ENCODE measurements at regions not wholly inside any gene's neighbourhood (a gene's known extent, or its start where the extent isn't known, plus 50 kb on each side); places are given as distances from the start of the nearest gene placed in this dataset.

DNA sequence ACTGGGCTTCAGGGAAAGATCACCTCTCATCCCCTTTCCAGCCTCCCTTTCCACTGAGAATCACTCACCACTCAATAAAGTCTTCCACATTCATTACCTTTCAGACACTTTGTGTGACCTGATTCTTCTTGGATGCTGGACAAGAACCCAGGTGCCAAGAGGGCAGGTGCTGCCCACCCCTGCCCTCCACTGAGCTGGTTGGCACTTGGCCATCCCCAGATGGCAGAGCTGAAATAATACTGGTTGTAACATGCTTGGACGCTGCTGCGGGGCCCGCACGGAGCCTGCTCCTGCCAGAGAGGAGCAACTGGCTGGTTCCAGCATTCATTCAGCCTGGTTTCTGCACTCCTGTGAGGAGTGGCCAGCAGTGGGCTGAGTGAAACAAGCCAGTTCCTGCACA, 386.7 kb upstream of the CCDC196 start:
- DNase-seq (ENCODE audit: low read depth): no peak
- H3K4me1 ChIP-seq (ENCODE audit: control insufficient read depth, insufficient read depth, low read length): peaks cover 8% of the 10 kb centered on the region
- H3K9me3 ChIP-seq (ENCODE audit: control insufficient read depth, low read length): no peaks in the 10 kb centered on the region
- H3K36me3 ChIP-seq (ENCODE audit: control insufficient read depth, insufficient read depth, low read length, severe bottlenecking): no peaks in the 10 kb centered on the region
- H3K27me3 ChIP-seq (replicated peaks; ENCODE audit: control insufficient read depth, insufficient read depth, low read length): no peaks in the 10 kb centered on the region
- H3K9ac ChIP-seq (ENCODE audit: low read length): no peak overlapping the region
- no peak overlapping the region for H3K4me3 ChIP-seq (ENCODE audit: low read length)

DNA sequence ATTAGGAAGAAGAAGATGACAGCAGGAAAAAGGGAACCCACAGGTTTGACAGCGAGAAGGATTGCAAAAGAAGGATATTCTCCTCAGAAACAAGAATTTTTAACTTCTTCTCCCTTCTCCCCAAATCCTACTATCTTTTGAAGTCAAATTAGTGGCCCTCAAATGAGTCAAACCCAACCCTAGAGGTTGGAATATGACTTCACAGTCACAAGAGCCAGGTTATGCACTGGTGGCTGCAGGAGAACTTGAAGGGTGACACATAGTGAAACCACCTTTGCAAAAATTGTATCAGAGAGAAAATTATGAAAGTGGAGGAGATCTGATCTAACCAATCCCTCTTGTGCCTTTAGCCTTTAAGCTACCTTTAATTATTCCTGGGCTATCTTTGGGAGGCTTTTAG, 386.2 kb upstream of the CCDC196 start:
- no peak overlapping the region for H3K9ac ChIP-seq (ENCODE audit: low read length)

GRCh38 chr14:66101662-66102061, 384.5 kb upstream of the CCDC196 start:
- Histone ChIP-seq H3K9ac (ENCODE audit: low read length) (no peak overlapping the region), H3K36me3 (ENCODE audit: control insufficient read depth, insufficient read depth, low read length, severe bottlenecking) (no peaks in the 10 kb centered on the region), H3K4me1 (ENCODE audit: control insufficient read depth, insufficient read depth, low read length) (peaks cover 8% of the 10 kb centered on the region), H3K4me3 (ENCODE audit: low read length) (no peak overlapping the region), H3K27me3 (replicated peaks; ENCODE audit: control insufficient read depth, insufficient read depth, low read length) (no peaks in the 10 kb centered on the region), H3K9me3 (ENCODE audit: control insufficient read depth, low read length) (no peaks in the 10 kb centered on the region)
- no peak for DNase-seq (ENCODE audit: low read depth)

More for the DNA sequence above, 386.2 kb upstream of the CCDC196 start:
- Histone ChIP-seq H3K4me1 (ENCODE audit: control insufficient read depth, insufficient read depth, low read length) (peaks cover 8% of the 10 kb centered on the region), H3K9me3 (ENCODE audit: control insufficient read depth, low read length) (no peaks in the 10 kb centered on the region), H3K4me3 (ENCODE audit: low read length) (no peak overlapping the region), H3K27me3 (replicated peaks; ENCODE audit: control insufficient read depth, insufficient read depth, low read length) (no peaks in the 10 kb centered on the region), H3K36me3 (ENCODE audit: control insufficient read depth, insufficient read depth, low read length, severe bottlenecking) (no peaks in the 10 kb centered on the region)
- no peak for DNase-seq (ENCODE audit: low read depth)

- Histone ChIP-seq H3K27me3 (replicated peaks; ENCODE audit: control insufficient read depth, insufficient read depth, low read length) (no peaks in the 10 kb centered on the region), H3K4me1 (ENCODE audit: control insufficient read depth, insufficient read depth, low read length) (peaks cover 8% of the 10 kb centered on the region), H3K4me3 (ENCODE audit: low read length) (no peak overlapping the region), H3K36me3 (ENCODE audit: control insufficient read depth, insufficient read depth, low read length, severe bottlenecking) (no peaks in the 10 kb centered on the region), H3K9me3 (ENCODE audit: control insufficient read depth, low read length) (no peaks in the 10 kb centered on the region), H3K9ac (ENCODE audit: low read length) (no peak overlapping the region)
- no peak for DNase-seq (ENCODE audit: low read depth)
These were observed 381.7 kb upstream of the CCDC196 start for GRCh38 chr14:66104486-66104885.

- no peaks in the 10 kb centered on the region for H3K36me3 ChIP-seq (ENCODE audit: control insufficient read depth, insufficient read depth, low read length, severe bottlenecking)
- no peak overlapping the region for H3K9ac ChIP-seq (ENCODE audit: low read length)
- no peaks in the 10 kb centered on the region for H3K9me3 ChIP-seq (ENCODE audit: control insufficient read depth, low read length)
- no peaks in the 10 kb centered on the region for H3K27me3 ChIP-seq (replicated peaks; ENCODE audit: control insufficient read depth, insufficient read depth, low read length)
- peak; percentile 48 for DNase-seq (ENCODE audit: low read depth)
- H3K4me1 ChIP-seq (ENCODE audit: control insufficient read depth, insufficient read depth, low read length): peaks cover 8% of the 10 kb centered on the region
- no peak overlapping the region for H3K4me3 ChIP-seq (ENCODE audit: low read length)
These were observed 380.4 kb upstream of the CCDC196 start for GRCh38 chr14:66105815-66106214.

DNA sequence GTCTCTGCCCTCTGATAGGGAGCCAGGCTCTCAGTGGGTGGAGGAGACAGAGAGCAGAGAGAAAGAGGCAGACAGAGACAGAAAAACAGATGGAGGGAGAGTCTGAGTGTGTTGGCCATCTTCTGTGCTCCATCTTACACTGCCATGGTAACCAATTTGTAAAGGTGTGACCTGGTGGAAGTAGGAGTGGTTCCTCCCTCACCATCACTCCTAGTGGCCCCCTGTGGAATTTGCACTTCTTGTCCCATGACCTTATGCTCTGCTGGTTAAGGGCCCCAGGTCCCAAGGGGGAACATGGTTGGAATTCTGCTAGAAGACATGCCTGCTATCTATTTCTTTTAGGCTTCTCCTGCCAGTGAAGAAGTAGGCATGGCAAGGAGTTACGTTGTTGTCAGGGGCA, 376.7 kb upstream of the CCDC196 start:
- Histone ChIP-seq H3K4me3 (ENCODE audit: low read length) (no peak overlapping the region), H3K36me3 (ENCODE audit: control insufficient read depth, insufficient read depth, low read length, severe bottlenecking) (no peaks in the 10 kb centered on the region)

GRCh38 chr14:66111891-66112290, 374.3 kb upstream of the CCDC196 start:
- Histone ChIP-seq H3K9ac (ENCODE audit: low read length) (no peak overlapping the region), H3K27me3 (replicated peaks; ENCODE audit: control insufficient read depth, insufficient read depth, low read length) (no peaks in the 10 kb centered on the region), H3K9me3 (ENCODE audit: control insufficient read depth, low read length) (no peaks in the 10 kb centered on the region), H3K36me3 (ENCODE audit: control insufficient read depth, insufficient read depth, low read length, severe bottlenecking) (no peaks in the 10 kb centered on the region), H3K4me3 (ENCODE audit: low read length) (no peak overlapping the region), H3K4me1 (ENCODE audit: control insufficient read depth, insufficient read depth, low read length) (peaks cover 5% of the 10 kb centered on the region)
- no peak for DNase-seq (ENCODE audit: low read depth)

More for the DNA sequence above, 376.7 kb upstream of the CCDC196 start:
- Histone ChIP-seq H3K27me3 (replicated peaks; ENCODE audit: control insufficient read depth, insufficient read depth, low read length) (no peaks in the 10 kb centered on the region), H3K9ac (ENCODE audit: low read length) (no peak overlapping the region), H3K4me1 (ENCODE audit: control insufficient read depth, insufficient read depth, low read length) (no peaks in the 10 kb centered on the region), H3K9me3 (ENCODE audit: control insufficient read depth, low read length) (no peaks in the 10 kb centered on the region)
- no peak for DNase-seq (ENCODE audit: low read depth)

DNA sequence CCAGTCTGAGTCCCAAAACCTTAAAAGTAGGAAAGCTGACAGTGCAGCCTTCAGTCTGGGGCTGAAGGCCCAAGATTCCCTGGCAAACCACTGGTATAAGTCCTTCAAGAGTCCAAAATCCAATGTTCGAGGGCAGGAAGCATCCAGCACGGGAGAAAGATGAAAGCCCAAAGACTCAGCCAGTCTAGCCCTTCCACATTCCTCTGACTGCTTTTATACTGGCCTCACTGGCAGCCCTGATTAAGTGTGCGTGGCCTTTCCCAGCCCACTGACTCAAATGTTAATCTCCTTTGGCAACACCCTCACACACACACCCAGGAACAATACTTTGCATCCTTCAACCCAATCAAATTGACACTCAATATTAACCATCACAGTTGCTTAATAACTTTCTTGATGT, 372.1 kb upstream of the CCDC196 start:
- H3K9ac ChIP-seq (ENCODE audit: low read length): no peak overlapping the region
- no peaks in the 10 kb centered on the region for H3K9me3 ChIP-seq (ENCODE audit: control insufficient read depth, low read length)
- H3K4me1 ChIP-seq (ENCODE audit: control insufficient read depth, insufficient read depth, low read length): peaks cover 8% of the 10 kb centered on the region
- H3K36me3 ChIP-seq (ENCODE audit: control insufficient read depth, insufficient read depth, low read length, severe bottlenecking): no peaks in the 10 kb centered on the region
- H3K27me3 ChIP-seq (replicated peaks; ENCODE audit: control insufficient read depth, insufficient read depth, low read length): no peaks in the 10 kb centered on the region
- H3K4me3 ChIP-seq (ENCODE audit: low read length): no peak overlapping the region
- no peak for DNase-seq (ENCODE audit: low read depth)

GRCh38 chr14:66115740-66116502, 370.2 kb upstream of the CCDC196 start:
- no peaks in the 10 kb centered on the region for H3K27me3 ChIP-seq (replicated peaks; ENCODE audit: control insufficient read depth, insufficient read depth, low read length)
- H3K9ac ChIP-seq (ENCODE audit: low read length): no peak overlapping the region
- H3K4me1 ChIP-seq (ENCODE audit: control insufficient read depth, insufficient read depth, low read length): peaks cover 8% of the 10 kb centered on the region
- DNase-seq (ENCODE audit: low read depth): no peak
- no peaks in the 10 kb centered on the region for H3K9me3 ChIP-seq (ENCODE audit: control insufficient read depth, low read length)
- H3K4me3 ChIP-seq (ENCODE audit: low read length): no peak overlapping the region
- H3K36me3 ChIP-seq (ENCODE audit: control insufficient read depth, insufficient read depth, low read length, severe bottlenecking): no peaks in the 10 kb centered on the region

DNA sequence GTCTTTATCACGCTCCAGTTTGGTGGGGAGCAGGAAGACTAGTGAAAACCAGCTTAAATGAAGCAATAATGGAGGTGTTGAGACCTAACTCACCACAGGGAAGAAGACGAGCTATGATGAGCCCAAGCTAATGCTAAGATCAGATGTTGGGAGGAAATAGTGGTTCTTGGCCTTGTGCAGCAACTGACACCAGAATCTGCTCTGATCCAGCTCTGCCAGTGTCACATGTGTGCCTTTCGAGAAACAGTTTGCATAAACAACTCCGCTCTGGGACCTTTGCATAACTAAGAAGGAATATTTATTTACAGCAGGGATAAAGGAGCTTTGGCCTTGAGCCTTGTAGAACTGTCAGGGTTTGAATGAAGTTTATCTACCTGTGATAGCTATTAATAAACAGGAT, 369.4 kb upstream of the CCDC196 start:
- Histone ChIP-seq H3K36me3 (ENCODE audit: control insufficient read depth, insufficient read depth, low read length, severe bottlenecking) (no peaks in the 10 kb centered on the region), H3K9me3 (ENCODE audit: control insufficient read depth, low read length) (no peaks in the 10 kb centered on the region), H3K27me3 (replicated peaks; ENCODE audit: control insufficient read depth, insufficient read depth, low read length) (no peaks in the 10 kb centered on the region), H3K4me1 (ENCODE audit: control insufficient read depth, insufficient read depth, low read length) (peaks cover 8% of the 10 kb centered on the region), H3K9ac (ENCODE audit: low read length) (no peak overlapping the region), H3K4me3 (ENCODE audit: low read length) (no peak overlapping the region)
- no peak for DNase-seq (ENCODE audit: low read depth)

DNA sequence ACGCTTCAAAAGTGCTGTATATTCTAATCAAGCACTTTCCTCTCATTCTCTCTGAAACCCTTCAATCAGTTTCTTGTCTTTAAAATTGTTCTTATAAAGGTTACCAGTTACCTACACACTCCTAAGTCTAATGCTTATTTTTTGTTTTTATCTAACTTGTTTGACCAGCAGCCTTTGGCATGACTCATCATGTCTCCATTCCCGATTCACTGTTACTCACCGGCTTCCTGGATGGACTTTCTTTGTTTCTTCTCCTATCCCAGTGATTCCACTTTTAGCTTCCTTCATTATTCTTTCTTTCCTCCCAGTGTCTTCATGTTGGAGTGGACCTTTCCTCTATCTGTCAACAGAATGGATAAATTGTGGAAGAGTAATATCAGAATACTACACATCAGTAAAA, 368.6 kb upstream of the CCDC196 start:
- H3K36me3 ChIP-seq (ENCODE audit: control insufficient read depth, insufficient read depth, low read length, severe bottlenecking): no peaks in the 10 kb centered on the region
- H3K9ac ChIP-seq (ENCODE audit: low read length): no peak overlapping the region
- no peaks in the 10 kb centered on the region for H3K27me3 ChIP-seq (replicated peaks; ENCODE audit: control insufficient read depth, insufficient read depth, low read length)
- peak; percentile 52 for DNase-seq (ENCODE audit: low read depth)
- peaks cover 8% of the 10 kb centered on the region for H3K4me1 ChIP-seq (ENCODE audit: control insufficient read depth, insufficient read depth, low read length)
- no peak overlapping the region for H3K4me3 ChIP-seq (ENCODE audit: low read length)
- H3K9me3 ChIP-seq (ENCODE audit: control insufficient read depth, low read length): no peaks in the 10 kb centered on the region

Data from adipocyte (in vitro differentiated cells).